ENCODE measurements at regions not wholly inside any gene's neighbourhood (a gene's known extent, or its start where the extent isn't known, plus 50 kb on each side); places are given as distances from the start of the nearest gene placed in this dataset.

DNA sequence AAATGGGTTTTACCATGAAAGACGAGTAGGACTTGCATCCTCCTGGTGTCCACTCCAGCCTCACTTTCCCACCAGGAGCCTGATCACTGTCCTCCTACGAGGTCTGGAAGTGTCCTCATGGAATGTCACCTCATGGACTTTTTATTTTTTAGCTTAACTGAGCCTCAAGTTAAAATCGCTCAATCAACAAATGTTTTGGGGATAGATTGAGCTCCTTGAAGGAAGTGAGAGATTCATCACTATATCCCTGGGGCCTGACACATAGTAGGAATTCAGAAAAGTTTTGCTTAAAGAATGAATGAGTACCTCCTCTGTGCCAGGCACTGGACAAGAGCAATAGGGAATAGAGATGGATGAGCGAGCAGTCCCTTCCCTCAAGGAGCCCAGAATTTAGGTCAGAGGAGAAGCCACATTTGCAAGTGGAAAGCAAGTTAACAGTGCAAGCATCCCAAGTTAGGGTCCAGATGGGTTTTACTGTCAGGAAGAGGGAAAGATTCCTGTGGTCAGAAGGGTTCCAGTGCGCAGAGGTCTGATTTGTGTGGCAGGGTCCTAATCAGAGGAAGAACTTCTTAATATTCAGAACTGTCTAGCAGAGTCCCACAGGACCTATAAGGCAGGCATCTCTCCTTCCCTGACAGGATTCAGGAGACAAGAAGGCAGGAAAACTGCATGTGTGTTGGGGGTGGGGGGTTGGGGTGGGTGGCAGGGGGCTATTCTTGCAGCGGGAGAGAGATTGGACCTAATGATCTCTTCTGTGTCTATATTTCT, 67.0 kb downstream of the MYCN start:
- DNase-seq (no peak), ATAC-seq (ENCODE audit: insufficient read depth, low FRiP score) (no peak)
- TF ChIP-seq, protein P1, sequence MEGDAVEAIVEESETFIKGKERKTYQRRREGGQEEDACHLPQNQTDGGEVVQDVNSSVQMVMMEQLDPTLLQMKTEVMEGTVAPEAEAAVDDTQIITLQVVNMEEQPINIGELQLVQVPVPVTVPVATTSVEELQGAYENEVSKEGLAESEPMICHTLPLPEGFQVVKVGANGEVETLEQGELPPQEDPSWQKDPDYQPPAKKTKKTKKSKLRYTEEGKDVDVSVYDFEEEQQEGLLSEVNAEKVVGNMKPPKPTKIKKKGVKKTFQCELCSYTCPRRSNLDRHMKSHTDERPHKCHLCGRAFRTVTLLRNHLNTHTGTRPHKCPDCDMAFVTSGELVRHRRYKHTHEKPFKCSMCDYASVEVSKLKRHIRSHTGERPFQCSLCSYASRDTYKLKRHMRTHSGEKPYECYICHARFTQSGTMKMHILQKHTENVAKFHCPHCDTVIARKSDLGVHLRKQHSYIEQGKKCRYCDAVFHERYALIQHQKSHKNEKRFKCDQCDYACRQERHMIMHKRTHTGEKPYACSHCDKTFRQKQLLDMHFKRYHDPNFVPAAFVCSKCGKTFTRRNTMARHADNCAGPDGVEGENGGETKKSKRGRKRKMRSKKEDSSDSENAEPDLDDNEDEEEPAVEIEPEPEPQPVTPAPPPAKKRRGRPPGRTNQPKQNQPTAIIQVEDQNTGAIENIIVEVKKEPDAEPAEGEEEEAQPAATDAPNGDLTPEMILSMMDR (IDR thresholded peaks at IDR 0.05; ENCODE audit: control extremely low read depth, extremely low read depth) = no peak
- WGBS, 2 donors = 91 to 92% methylated on average over 6 of the region's 6 CpGs
- H3K9ac ChIP-seq (ENCODE audit: insufficient read depth in 1 of 2, low read length in 2 of 2) = no peak overlapping the region
- peaks cover 0 to 3% (median 0%) of the 10 kb centered on the region in 4 donors for H3K9me3 ChIP-seq (ENCODE audit: control insufficient read depth in 4 of 4, insufficient read depth in 3 of 4, low read length in 3 of 4)
- peaks cover 0 to 18% (median 3%) of the 10 kb centered on the region in 3 donors for H3K27me3 ChIP-seq (ENCODE audit: control insufficient read depth in 3 of 3, insufficient read depth in 3 of 3, low read length in 2 of 3)
- no peak overlapping the region for H3K4me3 ChIP-seq
- H3K36me3 ChIP-seq (ENCODE audit: control insufficient read depth in 4 of 4, insufficient read depth in 4 of 4, low read length in 4 of 4) = no peaks in the 10 kb centered on the region
- peaks cover 0 to 3% (median 0%) of the 10 kb centered on the region in 5 donors for H3K4me1 ChIP-seq (ENCODE audit: control insufficient read depth in 5 of 5, insufficient read depth in 5 of 5, low read length in 5 of 5)
- H3K27ac ChIP-seq (ENCODE audit: low read depth in 1 of 2, low read length in 1 of 2) = no peak overlapping the region

DNA sequence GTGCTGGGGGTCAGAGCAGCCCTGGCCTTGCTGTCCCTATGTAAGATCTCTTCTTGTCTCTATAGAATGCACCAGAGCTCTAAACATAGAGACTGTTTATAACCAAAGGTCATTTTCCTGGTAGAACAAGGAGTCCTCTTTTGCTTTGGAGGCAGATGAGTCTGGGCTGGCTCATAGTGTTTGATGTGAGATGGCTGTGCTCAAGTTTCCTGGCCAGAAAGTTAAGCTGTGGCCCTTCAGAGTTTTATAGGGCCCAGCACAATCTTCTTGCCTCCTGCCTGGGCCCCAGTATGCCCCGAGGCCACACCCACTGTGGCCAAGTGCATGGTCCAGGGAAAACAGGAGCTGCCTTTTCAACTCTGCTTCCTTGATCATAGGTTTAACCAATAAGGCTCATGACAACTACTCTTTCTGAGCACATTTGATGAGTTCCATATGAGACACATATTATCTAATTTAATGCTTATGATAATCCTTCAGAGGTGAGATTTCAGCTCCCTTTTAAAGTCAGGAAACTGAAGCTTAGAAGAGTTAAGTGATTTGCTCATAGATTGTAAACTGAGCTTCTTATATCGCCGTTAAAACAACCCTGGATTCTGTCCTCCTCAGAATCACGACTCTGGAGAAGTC, 66.3 kb downstream of the MYCN start:
- no peaks in the 10 kb centered on the region for H3K36me3 ChIP-seq (ENCODE audit: control insufficient read depth in 4 of 4, insufficient read depth in 4 of 4, low read length in 4 of 4)
- peaks cover 0 to 3% (median 0%) of the 10 kb centered on the region in 5 donors for H3K4me1 ChIP-seq (ENCODE audit: control insufficient read depth in 5 of 5, insufficient read depth in 5 of 5, low read length in 5 of 5)
- no peak overlapping the region for H3K9ac ChIP-seq (ENCODE audit: insufficient read depth in 1 of 2, low read length in 2 of 2)
- no peak overlapping the region for H3K27ac ChIP-seq (ENCODE audit: low read depth in 1 of 2, low read length in 1 of 2)
- 85 to 90% methylated on average over 4 of the region's 4 CpGs for WGBS, 2 donors
- peaks cover 0 to 3% (median 0%) of the 10 kb centered on the region in 4 donors for H3K9me3 ChIP-seq (ENCODE audit: control insufficient read depth in 4 of 4, insufficient read depth in 3 of 4, low read length in 3 of 4)
- TF ChIP-seq, protein P1 (IDR thresholded peaks at IDR 0.05; ENCODE audit: control extremely low read depth, extremely low read depth) = no peak
- DNase-seq (no peak), ATAC-seq (ENCODE audit: insufficient read depth, low FRiP score) (no peak)
- no peak overlapping the region for H3K4me3 ChIP-seq
- peaks cover 0 to 13% (median 3%) of the 10 kb centered on the region in 3 donors for H3K27me3 ChIP-seq (ENCODE audit: control insufficient read depth in 3 of 3, insufficient read depth in 3 of 3, low read length in 2 of 3)

DNA sequence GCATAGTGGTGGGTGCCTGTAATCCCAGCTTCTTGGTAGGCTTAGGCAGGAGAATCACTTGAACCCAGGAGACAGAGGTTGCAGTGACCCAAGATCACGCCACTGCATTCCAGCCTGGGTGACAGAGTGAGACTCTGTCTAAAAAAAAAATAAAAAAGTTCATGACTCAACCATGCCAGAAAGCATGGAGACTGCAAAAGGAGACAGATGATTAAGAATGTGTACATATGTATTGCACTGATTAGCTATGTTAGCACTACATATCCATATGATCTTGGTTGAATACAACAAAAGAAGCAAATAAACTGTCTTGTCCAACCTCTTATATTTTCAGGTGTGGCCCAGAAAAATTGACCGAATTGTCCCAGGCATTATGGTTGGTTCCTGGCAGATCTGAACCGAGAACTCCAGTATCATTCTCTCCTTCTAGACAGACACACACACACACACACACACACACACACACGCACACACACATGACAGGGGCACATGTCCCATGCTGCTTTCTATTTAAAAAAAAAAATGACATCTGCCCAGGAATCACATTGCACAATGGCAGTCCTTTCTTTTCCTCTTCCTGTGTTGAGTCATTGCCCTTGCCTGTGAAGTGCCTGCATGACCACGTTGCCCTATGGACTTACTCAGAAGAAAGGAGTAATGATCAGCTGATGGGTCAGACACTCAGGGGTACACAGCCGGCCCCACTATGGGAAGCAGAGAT, 65.6 kb downstream of the MYCN start:
- Histone ChIP-seq H3K36me3 (ENCODE audit: control insufficient read depth in 4 of 4, insufficient read depth in 4 of 4, low read length in 4 of 4) (no peaks in the 10 kb centered on the region), H3K4me3 (no peak overlapping the region), H3K27me3 (ENCODE audit: control insufficient read depth in 3 of 3, insufficient read depth in 3 of 3, low read length in 2 of 3) (peaks cover 0 to 6% (median 3%) of the 10 kb centered on the region in 3 donors), H3K27ac (ENCODE audit: low read depth in 1 of 2, low read length in 1 of 2) (no peak overlapping the region), H3K4me1 (ENCODE audit: control insufficient read depth in 5 of 5, insufficient read depth in 5 of 5, low read length in 5 of 5) (peaks cover 0 to 3% (median 0%) of the 10 kb centered on the region in 5 donors), H3K9me3 (ENCODE audit: control insufficient read depth in 4 of 4, insufficient read depth in 3 of 4, low read length in 3 of 4) (peaks cover 0 to 3% (median 0%) of the 10 kb centered on the region in 4 donors), H3K9ac (ENCODE audit: insufficient read depth in 1 of 2, low read length in 2 of 2) (no peak overlapping the region)
- 53 to 59% methylated on average over 6 of the region's 6 CpGs for WGBS, 2 donors
- TF ChIP-seq, protein P1 (IDR thresholded peaks at IDR 0.05; ENCODE audit: control extremely low read depth, extremely low read depth) = no peak
- ATAC-seq (ENCODE audit: insufficient read depth, low FRiP score) (peak; percentile 72), DNase-seq (peak in 2 of 3 donors; percentile 18 to 33)
